GM12878 (cell line): ENCODE measurements at regions not wholly inside any gene's neighbourhood (a gene's known extent, or its start where the extent isn't known, plus 50 kb on each side); places are given as distances from the start of the nearest gene placed in this dataset.

Experiments
- ATAC-seq: fragments of 200-7000 bp; cut with Tn5 transposase; 3 replicates; pipeline ENCODE4 v1.9.1; 2020; ENCODE audit warnings: mild to moderate bottlenecking, moderate library complexity
- BruUV-seq: library from RNA; stranded (reverse); fragments of 400-500 nt; replicated peaks from 2 replicates; lab custom pipeline; 2021; lab: Mats Ljungman, UMichigan
- CTCF ChIA-PET: fragments of 300-600 bp; sonication (Branson Sonifier 250); formaldehyde crosslinking; extraction: SDS; loops from one replicate; lab custom pipeline; 2021; ENCODE audit warnings: inconsistent platforms; lab: Yijun Ruan, JAX
- POLR2A ChIA-PET: fragments of 350-600 bp; formaldehyde crosslinking; extraction: SDS; loops from one replicate; lab custom pipeline; 2021; ENCODE audit warnings: inconsistent platforms; lab: Charles Lee
- RAD21 ChIA-PET: fragments of 300-600 bp; sonication (Branson Sonifier 250); formaldehyde crosslinking; loops from one replicate; lab custom pipeline; 2023; ENCODE audit warnings: antibody characterized with exemption; ENCODE audit not compliant: unreplicated experiment; lab: Charles Lee
- SMC1A ChIA-PET: fragments of 300-600 bp; sonication (Branson Sonifier 250); formaldehyde crosslinking; loops from one replicate; lab custom pipeline; 2023; ENCODE audit not compliant: unreplicated experiment, uncharacterized antibody; lab: Charles Lee
- DNase-seq: peaks from one replicate; pipeline ENCODE4 v3.0.0-alpha.2; 2011; ENCODE audit warnings: low read depth, low spot score
- FAIRE-seq: peaks from 3 replicates; lab custom pipeline; 2011; peaks lifted over from hg19 to GRCh38; lab: Jason Lieb, UNC
- H2AFZ ChIP-seq: 2 replicates; pipeline ENCODE4 v1.6.0; 2011; ENCODE audit warnings: low read depth, low read length, control low read depth; ENCODE audit not compliant: control insufficient read depth
- H3K27ac ChIP-seq: 2 replicates; pipeline ENCODE4 v1.5.1; 2011; ENCODE audit warnings: control low read depth; ENCODE audit not compliant: control insufficient read depth, insufficient read depth
- H3K27me3 ChIP-seq, 2 experiments: replicated peaks in 1 of 2; 2 replicates each; pipeline versions ENCODE4 v1.6.0 to v1.6.1; 2011; ENCODE audit warnings: low read length in 1 of 2; ENCODE audit not compliant: control insufficient read depth in 2 of 2, insufficient read depth in 2 of 2
- H3K36me3 ChIP-seq, 2 experiments: 2 replicates each; pipeline ENCODE4 v1.5.1; 2011; ENCODE audit warnings: low read length in 1 of 2; ENCODE audit not compliant: control insufficient read depth in 2 of 2, insufficient read depth in 2 of 2
- H3K4me1 ChIP-seq: 2 replicates; pipeline ENCODE4 v1.6.1; 2011; ENCODE audit warnings: mild to moderate bottlenecking, low read length, moderate library complexity, mixed read lengths; ENCODE audit not compliant: control insufficient read depth, insufficient read depth
- H3K4me2 ChIP-seq: 2 replicates; pipeline ENCODE4 v1.6.0; 2011; ENCODE audit warnings: control low read depth; ENCODE audit not compliant: control insufficient read depth, insufficient read depth
- H3K4me3 ChIP-seq: fragments of 200-600 bp; sonication (generic); 2 replicates; pipeline ENCODE4 v1.5.1; 2016
- H3K79me2 ChIP-seq: 2 replicates; pipeline ENCODE4 v1.6.0; 2011; ENCODE audit warnings: low read length; ENCODE audit not compliant: control insufficient read depth, insufficient read depth
- H3K9ac ChIP-seq: 2 replicates; pipeline ENCODE4 v1.8.0; 2011; ENCODE audit warnings: low read length, control low read depth, mixed read lengths; ENCODE audit not compliant: control insufficient read depth, insufficient read depth
- H3K9me3 ChIP-seq: replicated peaks from 3 replicates; pipeline ENCODE4 v1.5.1; 2011; ENCODE audit warnings: mild to moderate bottlenecking, low read length; ENCODE audit not compliant: control insufficient read depth, insufficient read depth
- H4K20me1 ChIP-seq: 2 replicates; pipeline ENCODE4 v1.6.0; 2011; ENCODE audit not compliant: control insufficient read depth, insufficient read depth
- BCL11A ChIP-seq: IDR thresholded peaks from 2 replicates; pipeline ENCODE4 v1.6.1; 2011; ENCODE audit warnings: low read depth, low read length
- BRCA1 ChIP-seq: IDR thresholded peaks from 2 replicates; pipeline ENCODE4 v1.6.1; 2011; ENCODE audit warnings: low read depth, low read length, improper control_type of control experiment
- CBFB ChIP-seq: IDR thresholded peaks from 2 replicates; pipeline ENCODE4 v1.6.1; 2016; ENCODE audit warnings: antibody characterized with exemption, low read depth
- CEBPB ChIP-seq, 2 experiments: fragments of 150-350 bp in 1 of 2; IDR thresholded peaks; 2 replicates each; pipeline ENCODE4 v1.6.1; 2012 to 2014; ENCODE audit warnings: low read depth in 2 of 2, low read length in 2 of 2, borderline replicate concordance in 1 of 2, inconsistent platforms in 1 of 2
- EGR1 ChIP-seq, 2 experiments: IDR thresholded peaks; 1 replicate in 1 of 2; 2 replicates in 1 of 2; pipeline ENCODE4 v1.6.1; 2011 to 2012; ENCODE audit warnings: low read depth in 2 of 2, low read length in 2 of 2, borderline replicate concordance in 1 of 2, mild to moderate bottlenecking in 1 of 2, moderate library complexity in 1 of 2
- IRF5 ChIP-seq: fragments of 450-650 bp; IDR thresholded peaks from 2 replicates; pipeline ENCODE4 v1.6.1; 2017; ENCODE audit warnings: borderline replicate concordance
- JUNB ChIP-seq: IDR thresholded peaks from 2 replicates; pipeline ENCODE4 v1.6.1; 2016; ENCODE audit warnings: antibody characterized with exemption, mild to moderate bottlenecking
- POU2F2 ChIP-seq: IDR thresholded peaks from 3 replicates; pipeline ENCODE4 v1.6.1; 2011; ENCODE audit warnings: low read depth, mild to moderate bottlenecking, low read length, borderline replicate concordance
- RELB ChIP-seq: fragments of 450-650 bp; IDR thresholded peaks from 2 replicates; pipeline ENCODE4 v1.6.1; 2017; ENCODE audit warnings: low read depth, mild to moderate bottlenecking, moderate library complexity
- RUNX3 ChIP-seq: IDR thresholded peaks from 2 replicates; pipeline ENCODE4 v1.6.1; 2012; ENCODE audit warnings: low read length, inconsistent platforms
- TCF12 ChIP-seq: IDR thresholded peaks from 2 replicates; pipeline ENCODE4 v1.6.1; 2011; ENCODE audit warnings: low read depth, mild to moderate bottlenecking, low read length
- WRNIP1 ChIP-seq: IDR thresholded peaks from 2 replicates; pipeline ENCODE4 v1.6.1; 2011; ENCODE audit warnings: low read depth, low read length, improper control_type of control experiment, borderline replicate concordance
- YY1 ChIP-seq: IDR thresholded peaks from 2 replicates; pipeline ENCODE4 v1.6.1; 2011; ENCODE audit warnings: low read depth, mild to moderate bottlenecking, low read length
- WGBS: methylation state at CpG from one replicate; pipeline ENCODE4 v1.1.6; 2016; ENCODE audit warnings: low lambda C conversion rate; ENCODE audit not compliant: insufficient replicate concordance, insufficient coverage; ENCODE audit errors: missing lambda C conversion rate; 5-methylcytosine and 5-hydroxymethylcytosine counted together
- in situ Hi-C: fragments of 300-500 bp; cut with MboI; formaldehyde crosslinking; loops from 9 replicates; pipeline ENCODE4 v1.14.3; 2018; ENCODE audit warnings: mixed read lengths
- intact Hi-C: fragments of 100-400 bp; cut with micrococcal nuclease; formaldehyde crosslinking; loops from one replicate; pipeline ENCODE4 v1.14.2; 2022; ENCODE audit not compliant: unreplicated experiment

DNA sequence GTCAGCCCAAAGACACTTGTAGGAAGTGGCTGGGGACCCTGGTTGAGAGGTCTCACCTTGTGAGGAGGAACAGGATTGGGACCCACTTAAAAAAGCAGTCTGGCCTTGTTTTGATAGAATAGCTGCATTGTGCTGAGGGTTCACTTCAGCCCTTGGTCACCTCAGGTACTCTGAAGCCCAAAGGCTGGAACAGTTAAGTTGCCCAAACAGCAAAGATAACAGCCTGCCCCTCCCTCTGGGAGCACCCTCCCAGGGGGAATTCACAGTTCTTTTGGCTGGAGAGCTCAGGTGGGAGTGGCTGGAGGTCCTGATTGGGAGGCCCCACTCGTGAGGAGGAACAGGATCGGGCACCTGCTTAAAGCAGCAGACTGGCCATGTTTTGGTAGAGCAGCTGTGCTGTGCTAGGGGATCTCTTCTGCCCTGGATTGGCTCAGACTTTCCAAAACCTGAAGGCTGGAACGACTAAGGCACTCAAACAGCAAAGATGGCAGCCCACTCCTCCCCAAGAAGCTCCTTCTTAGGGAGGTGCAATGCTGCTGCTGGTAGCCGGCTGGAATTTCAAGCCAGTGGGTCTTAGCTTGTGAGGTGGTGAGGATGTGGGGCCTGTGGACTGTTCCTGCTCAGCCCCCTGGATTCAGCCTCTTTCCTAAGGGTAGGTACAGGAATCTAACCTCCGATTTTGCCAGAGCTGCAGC lies 143.8 kb upstream of the SLC38A2 start:
- ATAC-seq (peak; percentile 14), FAIRE-seq (no peak), DNase-seq (no peak)
- in situ Hi-C loops, result no loop called here
- Histone ChIP-seq H3K27ac (peak overlapping the region; percentile 97), H3K4me1 (peaks cover 30% of the 10 kb centered on the region), H3K4me3 (peak overlapping the region; percentile 18; the same call in 1 of the 2 replicates), H3K79me2 (peaks cover 2% of the 10 kb centered on the region), H4K20me1 (no peaks in the 10 kb centered on the region), H3K4me2 (peak overlapping the region; percentile 87), H3K27me3 (no peaks in the 10 kb centered on the region), H3K9me3 (no peaks in the 10 kb centered on the region; the same call in 2 of the 3 replicates), H3K9ac (peak overlapping the region; percentile 79), H2AFZ (peak overlapping the region; percentile 92), H3K36me3 (no peaks in the 10 kb centered on the region)
- ChIA-PET SMC1A (interaction anchor here (0.9 to 4.4 kb wide), 23 partner anchors 9 to 151 kb away, joined by 3 to 41 read pairs (median 5); no protein-coding TSS in a partner anchor), CTCF (interaction anchor here (0.6 to 2.2 kb wide), 22 partner anchors 9 to 364 kb away, joined by 3 to 11 read pairs (median 3); no protein-coding TSS in a partner anchor), RAD21 (interaction anchor here (1.1 to 3.3 kb wide), 14 partner anchors 18 to 151 kb away, joined by 3 to 14 read pairs (median 4); no protein-coding TSS in a partner anchor), POLR2A (interaction anchor here (0.8 to 2.0 kb wide), 9 partner anchors 10 to 131 kb away, joined by 3 to 8 read pairs (median 4); no protein-coding TSS in a partner anchor)
- intact Hi-C loops, result loop anchor here (2.0 to 5.0 kb wide), 4 partner anchors 44 to 144 kb away; partner anchors contain the start of gene SLC38A2
- WGBS, result 78% methylated on average over 5 of the region's 5 CpGs
- no TSS peak for BruUV-seq
- TF ChIP-seq CEBPB (IDR thresholded peaks at IDR 0.05; ENCODE audit: borderline replicate concordance in 1 of 2, low read depth in 2 of 2, low read length in 2 of 2), result no peak
- 0 out of 2 replicates have a peak, but pooled peaks have one; percentile 25 for TF ChIP-seq YY1

DNA sequence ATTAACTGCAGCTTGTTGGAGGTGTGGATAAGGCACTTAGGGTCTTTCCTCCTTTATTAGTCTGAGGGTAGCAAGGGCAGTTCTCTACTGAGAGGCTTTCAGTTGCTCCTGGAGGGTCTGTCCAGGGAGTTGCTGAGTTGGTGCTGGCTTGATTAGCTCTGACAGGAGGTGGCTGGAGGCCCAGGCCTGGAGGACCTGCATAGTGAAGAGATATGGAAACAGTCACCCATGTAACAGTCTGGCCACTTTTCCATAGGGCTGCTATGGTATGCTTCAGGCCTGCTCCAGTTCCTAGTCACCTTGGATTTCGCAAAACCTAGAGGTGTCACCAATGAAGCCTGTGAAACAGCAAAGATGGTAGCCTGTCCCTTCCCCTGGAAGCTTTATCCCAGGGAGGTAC lies 143.3 kb upstream of the SLC38A2 start:
- FAIRE-seq, result no peak
- Histone ChIP-seq H3K4me3 (no peak overlapping the region), H3K79me2 (peaks cover 2% of the 10 kb centered on the region), H3K4me2 (no peak overlapping the region; the same call in 1 of the 2 replicates), H3K36me3 (no peaks in the 10 kb centered on the region), H3K4me1 (peaks cover 30% of the 10 kb centered on the region), H3K27me3 (no peaks in the 10 kb centered on the region), H2AFZ (no peak overlapping the region), H3K9me3 (no peaks in the 10 kb centered on the region; the same call in 2 of the 3 replicates), H3K27ac (peak overlapping the region; percentile 97; the same call in 1 of the 2 replicates), H4K20me1 (no peaks in the 10 kb centered on the region), H3K9ac (no peak overlapping the region)
- CTCF ChIA-PET, result interaction anchor here (0.9 to 2.2 kb wide), 5 partner anchors 19 to 249 kb away, joined by 3 to 11 read pairs (median 4); no protein-coding TSS in a partner anchor
- SMC1A ChIA-PET, result interaction anchor here (1.0 to 4.4 kb wide), 12 partner anchors 8 to 152 kb away, joined by 3 to 41 read pairs (median 8); no protein-coding TSS in a partner anchor
- no TSS peak for BruUV-seq
- no peak for ATAC-seq
- 100% methylated on average over 1 of the region's 1 CpG for WGBS
- POLR2A ChIA-PET, result interaction anchor here (1.5 to 2.0 kb wide), 4 partner anchors 11 to 128 kb away, joined by 3 to 8 read pairs (median 4); no protein-coding TSS in a partner anchor
- no peak for DNase-seq
- intact Hi-C loops (loop anchor here (2.0 to 5.0 kb wide), 4 partner anchors 43 to 145 kb away; partner anchors contain the start of gene SLC38A2), in situ Hi-C loops (no loop called here)
- RAD21 ChIA-PET, result interaction anchor here (1.1 to 3.3 kb wide), 10 partner anchors 42 to 150 kb away, joined by 3 to 14 read pairs (median 6); no protein-coding TSS in a partner anchor
- TF ChIP-seq JUNB (no peak), EGR1 (IDR thresholded peaks at IDR 0.05; ENCODE audit: borderline replicate concordance in 1 of 2, low read depth in 2 of 2, low read length in 2 of 2) (no peak), POU2F2 (no peak), RELB (no peak), BCL11A (no peak), WRNIP1 (no peak), TCF12 (no peak), BRCA1 (no peak), RUNX3 (no peak), IRF5 (no peak), CBFB (no peak)
